ENCODE measurements at regions not wholly inside any gene's neighbourhood (a gene's known extent, or its start where the extent isn't known, plus 50 kb on each side); places are given as distances from the start of the nearest gene placed in this dataset.
A peak's percentile ranks its signal among the peaks of the same experiment; 100 is the strongest.
"Not testable (repeated sequence)": the region's sequence is repeated elsewhere in the genome, so short reads cannot be mapped to it uniquely, and the experiment has no call there.

DNA sequence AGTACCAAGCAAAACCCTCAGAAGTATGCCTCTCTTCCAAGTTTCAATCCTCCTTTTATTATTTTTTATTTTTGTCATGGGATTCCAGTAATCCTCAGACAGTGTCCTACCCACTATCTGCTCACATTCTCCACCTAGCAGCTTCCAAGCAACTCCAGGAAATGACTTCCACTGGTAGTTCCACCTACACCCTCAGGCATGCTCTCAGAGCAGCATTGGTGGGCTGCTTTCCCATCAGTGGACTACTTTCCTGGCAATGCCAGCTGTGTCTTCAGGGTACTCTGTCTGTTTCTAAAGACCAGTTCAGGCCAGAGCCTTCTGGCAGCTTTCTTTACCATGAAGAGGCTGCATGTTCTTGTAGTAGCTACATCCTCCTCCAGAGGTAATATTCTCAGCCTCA lies 244.0 kb downstream of the HGF start:
- DNase-seq: no peak

- DNase-seq: no peak
Observed at GRCh38 chr7:81519886-81520285, 250.0 kb downstream of the HGF start.

- no peak for DNase-seq
Observed at GRCh38 chr7:81516898-81517297, 252.9 kb downstream of the HGF start.

DNA sequence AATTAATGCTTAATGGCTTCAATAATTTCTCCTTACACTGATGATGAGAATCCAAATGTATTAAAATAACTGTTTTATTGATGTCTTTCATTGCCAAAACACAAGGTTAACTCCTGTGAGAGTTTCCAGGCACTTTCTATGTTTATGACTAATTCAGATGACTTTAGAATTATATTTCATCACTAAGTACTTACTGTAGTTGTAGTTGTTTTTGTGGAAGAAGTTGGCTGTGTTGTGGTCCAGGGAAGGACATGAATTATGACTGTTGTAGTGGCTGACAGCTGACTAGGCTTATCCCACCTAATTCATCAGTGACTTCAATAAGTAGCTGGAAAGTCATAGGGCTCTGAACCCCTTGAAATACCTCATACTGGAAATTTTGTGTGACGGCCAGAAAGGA lies 254.8 kb downstream of the HGF start:
- no peak for DNase-seq

GRCh38 chr7:81514546-81514945 lies 255.3 kb downstream of the HGF start:
- no peak for DNase-seq

DNA sequence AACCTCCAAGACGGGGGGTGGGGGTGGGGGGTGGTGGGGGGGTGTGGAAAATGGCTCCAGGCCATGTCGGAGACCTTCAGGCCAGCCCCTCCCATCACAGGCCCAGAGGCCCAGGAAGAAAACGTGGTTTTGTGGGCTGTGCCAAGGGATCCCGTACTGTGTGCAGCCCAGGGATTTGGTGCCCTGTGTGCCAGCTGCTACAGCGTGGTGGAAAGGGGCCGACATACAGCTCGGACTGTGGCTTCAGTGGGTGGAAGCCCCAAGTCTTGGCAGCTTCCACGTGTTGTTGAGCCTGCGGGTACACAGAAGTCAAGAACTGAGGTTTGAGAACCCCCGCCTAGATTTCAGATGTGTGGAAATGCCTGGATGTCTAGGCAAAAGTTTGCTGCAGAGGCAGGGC lies 259.7 kb downstream of the HGF start:
- DNase-seq: no peak

DNA sequence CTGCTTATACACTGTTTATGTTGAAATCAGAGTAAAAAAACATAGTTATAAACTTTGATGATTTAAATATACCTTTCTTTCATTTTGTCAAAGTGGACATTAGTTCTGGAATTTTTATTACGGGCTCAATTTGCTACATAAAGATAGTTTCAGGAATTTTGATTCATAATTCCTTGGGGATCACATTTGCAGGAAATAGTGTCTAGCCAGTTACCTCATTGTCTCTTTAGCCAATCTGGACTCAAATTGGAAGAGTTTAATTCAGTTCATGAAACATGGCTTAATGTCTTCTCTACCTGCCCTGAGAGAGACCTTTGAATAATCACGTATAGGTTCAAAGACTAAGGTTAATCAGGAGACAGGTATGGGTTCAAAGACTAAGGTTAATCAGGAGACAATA lies 262.6 kb downstream of the HGF start:
- DNase-seq: no peak

DNA sequence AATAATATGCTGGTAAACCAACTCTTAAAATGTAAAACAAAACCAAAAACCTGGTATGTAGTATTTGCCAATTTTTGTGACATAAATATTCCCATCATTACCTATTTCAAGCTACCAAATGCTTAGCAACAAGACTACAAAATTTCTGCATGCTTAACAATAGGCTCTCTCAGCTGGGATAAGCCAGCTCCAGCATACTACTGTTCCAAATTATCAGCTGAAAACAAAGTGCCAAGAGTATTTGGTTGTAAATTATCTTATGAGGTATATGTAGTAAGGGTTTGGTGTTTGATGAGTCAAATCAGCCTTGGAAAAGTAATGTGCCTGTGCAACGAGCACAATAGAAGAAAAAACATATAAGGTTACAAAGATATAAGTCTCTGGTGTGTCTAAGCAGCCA lies 263.2 kb downstream of the HGF start:
- no peak for DNase-seq

DNA sequence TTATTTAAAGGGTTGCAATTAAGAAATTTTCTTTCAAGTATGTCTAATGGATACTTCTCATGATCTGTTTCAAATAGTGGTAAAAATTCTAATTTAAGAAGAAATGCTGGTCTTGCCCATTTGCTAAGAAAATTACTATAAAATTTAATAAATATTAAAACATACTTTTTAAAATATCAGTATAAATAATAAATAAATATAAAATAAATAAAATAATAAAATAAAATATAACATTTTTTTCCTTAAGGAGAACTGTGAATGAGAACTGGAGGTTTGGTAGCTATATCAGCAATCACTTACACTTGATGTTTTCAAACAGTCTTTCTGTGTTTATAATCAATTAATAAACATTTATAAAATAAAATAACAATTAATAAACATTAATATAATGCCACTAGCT lies 266.1 kb downstream of the HGF start:
- no peak for DNase-seq

GRCh38 chr7:81503336-81503735 lies 266.5 kb downstream of the HGF start:
- DNase-seq: no peak

- no peak for DNase-seq
Observed at GRCh38 chr7:81501220-81501619, 268.6 kb downstream of the HGF start.

- no peak for DNase-seq
Observed at GRCh38 chr7:81500631-81501030, 269.2 kb downstream of the HGF start.

DNA sequence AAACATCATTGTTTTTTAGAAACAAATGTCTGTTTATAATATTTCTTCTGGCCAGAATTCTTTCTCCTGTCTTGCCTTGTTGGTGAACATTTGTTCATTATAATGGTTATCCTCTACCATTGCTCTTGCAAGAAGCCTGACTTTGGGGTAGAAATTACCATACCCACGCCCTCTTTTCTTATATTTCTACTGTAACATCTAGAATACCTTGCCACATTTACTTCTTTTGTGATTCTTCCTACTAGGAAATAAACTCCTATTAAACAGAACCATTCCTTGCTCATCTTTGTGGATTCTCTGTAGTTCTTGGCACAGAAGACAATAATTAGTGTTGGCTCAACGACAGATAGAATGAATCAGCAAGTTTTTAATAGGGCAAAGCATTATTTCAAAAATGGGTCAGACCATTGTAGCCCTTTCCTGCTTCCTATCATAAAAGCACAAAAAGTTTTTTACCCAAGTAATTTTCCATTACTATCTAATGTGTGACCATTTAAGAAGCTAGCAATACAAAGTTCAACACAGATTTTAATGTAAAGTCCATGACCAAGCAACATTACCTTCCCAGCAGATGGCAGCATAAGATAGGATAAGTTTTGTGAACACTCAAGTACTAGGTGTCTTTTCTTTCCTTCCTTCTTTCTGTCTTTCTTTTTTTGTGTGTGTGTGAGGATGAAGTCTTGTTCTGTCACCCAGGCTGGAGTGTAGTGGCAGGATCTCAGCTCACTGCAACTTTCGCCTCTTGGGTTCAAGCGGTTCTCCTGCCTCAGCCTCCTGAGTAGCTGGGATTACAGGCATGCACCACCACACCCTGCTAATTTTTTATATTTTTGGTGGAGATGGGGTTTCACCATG lies 270.4 kb downstream of the HGF start:
- DNase-seq: peak; percentile 2

GRCh38 chr7:81498176-81498575 lies 271.7 kb downstream of the HGF start:
- DNase-seq: no peak

DNA sequence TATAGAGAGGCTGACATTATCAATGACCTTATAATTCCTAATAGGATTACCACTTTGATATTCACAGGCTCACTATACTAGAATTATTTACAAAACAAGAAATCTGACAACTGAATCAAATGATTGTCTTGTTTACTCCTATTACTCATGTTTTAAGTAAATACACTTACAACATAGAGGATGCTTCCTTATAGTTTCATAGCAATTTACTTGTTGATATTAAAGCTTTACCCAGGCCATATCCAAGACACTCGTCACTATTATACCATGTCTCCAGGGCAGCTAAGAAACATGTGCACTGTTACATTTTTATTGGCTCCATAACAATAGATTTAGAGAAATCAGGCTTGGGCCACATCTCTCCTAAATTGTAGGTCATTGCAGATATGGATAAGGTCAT lies 276.9 kb downstream of the HGF start:
- no peak for DNase-seq

- DNase-seq: no peak
Observed at GRCh38 chr7:81492240-81492639, 277.6 kb downstream of the HGF start.

- no peak for DNase-seq
Observed at GRCh38 chr7:81491573-81491972, 278.3 kb downstream of the HGF start.

GRCh38 chr7:81488210-81488609 lies 281.6 kb downstream of the HGF start:
- DNase-seq: no peak

GRCh38 chr7:81487516-81487915 lies 282.3 kb downstream of the HGF start:
- no peak for DNase-seq

GRCh38 chr7:81484261-81484660 lies 285.6 kb downstream of the HGF start:
- no peak for DNase-seq

- DNase-seq: no peak
Observed at GRCh38 chr7:81482600-81483186, 287.2 kb downstream of the HGF start.

DNA sequence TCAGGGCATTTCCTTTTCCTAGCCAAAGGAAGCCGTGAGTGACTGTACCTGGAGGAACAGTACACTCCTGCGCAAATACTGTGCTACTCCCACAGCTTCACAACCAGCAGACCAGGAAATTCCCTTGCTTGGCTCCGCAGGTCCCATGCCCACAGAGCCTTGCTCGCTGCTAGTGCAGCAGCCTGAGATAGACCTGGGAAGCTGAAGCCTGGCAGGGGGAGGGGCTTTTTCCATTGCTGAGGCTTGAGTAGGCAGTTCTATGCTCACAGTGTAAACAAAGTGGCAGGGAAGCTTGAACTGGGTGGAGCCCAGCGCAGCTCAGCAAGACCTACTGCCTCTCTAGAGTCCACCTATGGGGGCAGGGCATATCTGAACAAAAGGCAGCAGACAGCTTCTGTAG lies 291.2 kb downstream of the HGF start:
- no peak for DNase-seq

DNA sequence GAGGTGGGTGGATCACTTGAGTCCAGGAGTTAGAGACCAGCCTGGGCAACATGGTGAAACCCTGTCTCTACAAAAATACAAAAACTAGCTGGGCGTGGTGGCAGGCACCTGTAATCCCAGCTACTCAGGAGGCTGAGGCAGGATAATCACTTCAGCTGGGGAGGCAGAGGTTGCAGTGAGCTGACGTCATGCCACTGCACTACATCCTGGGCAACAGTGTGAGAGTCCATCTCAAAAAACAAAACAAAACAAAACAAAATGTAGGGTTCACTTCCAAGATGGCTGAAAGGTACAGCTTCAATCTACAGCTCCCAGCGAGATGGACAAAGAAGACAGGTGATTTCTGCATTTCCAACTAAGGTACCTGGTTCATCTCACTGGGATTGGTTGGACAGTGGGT lies 291.6 kb downstream of the HGF start:
- not testable (repeated sequence) for DNase-seq

DNA sequence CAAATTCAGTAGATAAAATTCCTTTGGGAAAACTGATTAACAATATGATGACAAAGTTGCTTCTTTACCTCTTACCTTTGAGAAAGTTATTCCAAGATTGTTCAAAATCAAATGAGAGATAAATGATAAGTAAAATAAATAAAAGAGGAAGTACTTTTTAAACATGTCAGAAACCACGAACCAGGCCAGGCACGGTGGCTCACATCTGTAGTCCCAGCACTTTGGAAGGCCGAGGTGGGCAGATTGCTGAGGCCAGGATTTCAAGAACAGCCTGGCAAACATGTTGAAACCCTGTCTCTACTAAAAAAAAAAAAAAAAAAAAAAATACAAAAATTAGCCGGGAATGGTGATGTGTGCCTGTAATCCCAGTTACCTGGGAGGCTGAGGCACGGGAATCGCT lies 296.6 kb downstream of the HGF start:
- no peak for DNase-seq
